ENCODE measurements at regions not wholly inside any gene's neighbourhood (a gene's known extent, or its start where the extent isn't known, plus 50 kb on each side); places are given as distances from the start of the nearest gene placed in this dataset.

DNA sequence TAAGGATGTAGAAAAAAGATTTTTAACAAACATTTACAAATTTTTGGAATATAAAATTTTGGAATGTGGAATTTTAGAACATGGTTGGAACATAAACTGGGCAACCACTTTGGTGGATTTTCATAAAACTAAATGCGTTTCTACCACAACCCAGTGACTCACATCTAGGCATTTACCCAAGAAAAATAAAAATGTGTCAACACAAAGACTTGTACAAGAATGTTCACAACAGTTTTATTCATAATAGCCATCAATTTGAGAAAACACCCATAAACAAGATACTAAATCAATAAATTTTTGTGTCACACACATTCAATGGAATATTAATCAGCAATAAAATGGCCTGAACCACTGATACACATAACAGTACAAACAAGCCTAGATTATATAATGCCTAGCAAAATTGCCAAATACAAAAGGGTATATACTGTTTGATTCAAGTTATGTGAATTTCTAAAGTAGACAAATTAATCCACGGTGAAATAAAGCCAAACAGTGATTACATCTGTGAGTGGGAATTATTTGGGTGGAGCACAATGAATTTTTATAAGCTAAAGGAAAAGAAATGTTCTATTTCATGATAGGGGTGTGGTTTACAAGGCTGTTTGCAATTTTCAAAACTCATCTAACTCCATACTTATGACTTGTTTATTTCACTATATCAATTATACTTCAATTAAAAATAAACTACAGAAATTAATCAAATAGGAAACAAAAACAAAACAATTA is 415.2 kb upstream of the OR4E1 start:
- DNase-seq (ENCODE audit: low read depth, low spot score) (no peak), ATAC-seq (no peak)
- BruUV-seq (replicated peaks): no TSS peak
- Histone ChIP-seq H3K27ac (ENCODE audit: low read depth, low read length) (no peak overlapping the region), H3K4me2 (ENCODE audit: low read length) (no peak overlapping the region), H3K9ac (ENCODE audit: low read length) (no peak overlapping the region), H3K36me3 (ENCODE audit: control insufficient read depth in 1 of 2, insufficient read depth in 2 of 2, low read length in 2 of 2) (no peaks in the 10 kb centered on the region), H3K79me2 (ENCODE audit: insufficient read depth, low read length) (no peaks in the 10 kb centered on the region), H3K27me3 (ENCODE audit: insufficient read depth, low read length) (no peaks in the 10 kb centered on the region), H3K4me3 (replicated peaks in 1 of 2; ENCODE audit: low read depth in 1 of 2, low read length in 2 of 2) (no peak overlapping the region), H2AFZ (ENCODE audit: low read depth, low read length, poor library complexity, severe bottlenecking) (no peak overlapping the region), H4K20me1 (ENCODE audit: insufficient read depth) (no peaks in the 10 kb centered on the region), H3K9me2 (ENCODE audit: insufficient read depth) (no peaks in the 10 kb centered on the region), H3K4me1 (ENCODE audit: control insufficient read depth in 1 of 2, insufficient read depth in 2 of 2, low read length in 2 of 2) (no peaks in the 10 kb centered on the region), H3K9me3 (ENCODE audit: control insufficient read depth in 1 of 2, insufficient read depth in 1 of 2, low read depth in 1 of 2, low read length in 2 of 2) (no peaks in the 10 kb centered on the region)
- TF ChIP-seq TCF7L2 (IDR thresholded peaks at IDR 0.05; ENCODE audit: borderline replicate concordance, extremely low read depth, insufficient read depth, insufficient read length) (no peak), ZNF274 (IDR thresholded peaks at IDR 0.05; ENCODE audit: low read depth, low read length) (no peak), YY1 (IDR thresholded peaks at IDR 0.05; ENCODE audit: extremely low read depth, insufficient replicate concordance, low read depth, low read length) (no peak), RAD21 (IDR thresholded peaks at IDR 0.05; ENCODE audit: low read depth) (no peak), EZH2phosphoT487 (IDR thresholded peaks at IDR 0.05; ENCODE audit: borderline replicate concordance) (no peak), CBX3 (IDR thresholded peaks at IDR 0.05; ENCODE audit: low read depth) (no peak), SRF (IDR thresholded peaks at IDR 0.05; ENCODE audit: low read depth) (no peak), FOSL1 (IDR thresholded peaks at IDR 0.05; ENCODE audit: low read depth) (no peak)
- TF ChIP-seq, protein P1, sequence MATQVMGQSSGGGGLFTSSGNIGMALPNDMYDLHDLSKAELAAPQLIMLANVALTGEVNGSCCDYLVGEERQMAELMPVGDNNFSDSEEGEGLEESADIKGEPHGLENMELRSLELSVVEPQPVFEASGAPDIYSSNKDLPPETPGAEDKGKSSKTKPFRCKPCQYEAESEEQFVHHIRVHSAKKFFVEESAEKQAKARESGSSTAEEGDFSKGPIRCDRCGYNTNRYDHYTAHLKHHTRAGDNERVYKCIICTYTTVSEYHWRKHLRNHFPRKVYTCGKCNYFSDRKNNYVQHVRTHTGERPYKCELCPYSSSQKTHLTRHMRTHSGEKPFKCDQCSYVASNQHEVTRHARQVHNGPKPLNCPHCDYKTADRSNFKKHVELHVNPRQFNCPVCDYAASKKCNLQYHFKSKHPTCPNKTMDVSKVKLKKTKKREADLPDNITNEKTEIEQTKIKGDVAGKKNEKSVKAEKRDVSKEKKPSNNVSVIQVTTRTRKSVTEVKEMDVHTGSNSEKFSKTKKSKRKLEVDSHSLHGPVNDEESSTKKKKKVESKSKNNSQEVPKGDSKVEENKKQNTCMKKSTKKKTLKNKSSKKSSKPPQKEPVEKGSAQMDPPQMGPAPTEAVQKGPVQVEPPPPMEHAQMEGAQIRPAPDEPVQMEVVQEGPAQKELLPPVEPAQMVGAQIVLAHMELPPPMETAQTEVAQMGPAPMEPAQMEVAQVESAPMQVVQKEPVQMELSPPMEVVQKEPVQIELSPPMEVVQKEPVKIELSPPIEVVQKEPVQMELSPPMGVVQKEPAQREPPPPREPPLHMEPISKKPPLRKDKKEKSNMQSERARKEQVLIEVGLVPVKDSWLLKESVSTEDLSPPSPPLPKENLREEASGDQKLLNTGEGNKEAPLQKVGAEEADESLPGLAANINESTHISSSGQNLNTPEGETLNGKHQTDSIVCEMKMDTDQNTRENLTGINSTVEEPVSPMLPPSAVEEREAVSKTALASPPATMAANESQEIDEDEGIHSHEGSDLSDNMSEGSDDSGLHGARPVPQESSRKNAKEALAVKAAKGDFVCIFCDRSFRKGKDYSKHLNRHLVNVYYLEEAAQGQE (IDR thresholded peaks at IDR 0.05; ENCODE audit: low read depth): no peak
- TF ChIP-seq, protein P2, sequence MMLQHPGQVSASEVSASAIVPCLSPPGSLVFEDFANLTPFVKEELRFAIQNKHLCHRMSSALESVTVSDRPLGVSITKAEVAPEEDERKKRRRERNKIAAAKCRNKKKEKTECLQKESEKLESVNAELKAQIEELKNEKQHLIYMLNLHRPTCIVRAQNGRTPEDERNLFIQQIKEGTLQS (IDR thresholded peaks at IDR 0.05): no peak
- intact Hi-C loops (cut with micrococcal nuclease): no loop called here
- CTCF ChIA-PET: no interaction called here
- POLR2A ChIA-PET: no interaction called here
- RAD21 ChIA-PET (ENCODE audit: low non-redundant PET in 1 of 2, low total read pairs in 2 of 2, uncharacterized antibody in 2 of 2, unreplicated experiment in 2 of 2): no interaction called here
